ENCODE measurements at regions not wholly inside any gene's neighbourhood (a gene's known extent, or its start where the extent isn't known, plus 50 kb on each side); places are given as distances from the start of the nearest gene placed in this dataset.

GRCh38 chr2:104025295-104025694 lies 828.6 kb upstream of the POU3F3 start:
- Histone ChIP-seq H3K27ac (ENCODE audit: low read depth, low read length) (no peak overlapping the region), H3K4me3 (ENCODE audit: low read length) (no peak overlapping the region), H3K27me3 (ENCODE audit: control insufficient read depth, insufficient read depth, low read length) (no peaks in the 10 kb centered on the region), H3K9ac (ENCODE audit: low read length) (no peak overlapping the region), H3K36me3 (ENCODE audit: control insufficient read depth, insufficient read depth, low read length) (no peaks in the 10 kb centered on the region), H3K4me1 (ENCODE audit: control insufficient read depth, insufficient read depth, low read length) (no peaks in the 10 kb centered on the region)

- Histone ChIP-seq H3K27me3 (ENCODE audit: control insufficient read depth, insufficient read depth, low read length) (no peaks in the 10 kb centered on the region), H3K9ac (ENCODE audit: low read length) (no peak overlapping the region), H3K4me3 (ENCODE audit: low read length) (no peak overlapping the region), H3K27ac (ENCODE audit: low read depth, low read length) (no peak overlapping the region), H3K36me3 (ENCODE audit: control insufficient read depth, insufficient read depth, low read length) (no peaks in the 10 kb centered on the region), H3K4me1 (ENCODE audit: control insufficient read depth, insufficient read depth, low read length) (no peaks in the 10 kb centered on the region)
Observed at GRCh38 chr2:104026725-104027124, 827.2 kb upstream of the POU3F3 start.

GRCh38 chr2:104027321-104027720 lies 826.6 kb upstream of the POU3F3 start:
- no peaks in the 10 kb centered on the region for H3K27me3 ChIP-seq (ENCODE audit: control insufficient read depth, insufficient read depth, low read length)

GRCh38 chr2:104028061-104028460 lies 825.9 kb upstream of the POU3F3 start:
- H3K4me3 ChIP-seq (ENCODE audit: low read length): no peak overlapping the region
- no peaks in the 10 kb centered on the region for H3K4me1 ChIP-seq (ENCODE audit: control insufficient read depth, insufficient read depth, low read length)
- no peaks in the 10 kb centered on the region for H3K36me3 ChIP-seq (ENCODE audit: control insufficient read depth, insufficient read depth, low read length)
- H3K27ac ChIP-seq (ENCODE audit: low read depth, low read length): no peak overlapping the region
- H3K9ac ChIP-seq (ENCODE audit: low read length): no peak overlapping the region
- no peaks in the 10 kb centered on the region for H3K27me3 ChIP-seq (ENCODE audit: control insufficient read depth, insufficient read depth, low read length)

More at GRCh38 chr2:104027321-104027720, 826.6 kb upstream of the POU3F3 start:
- H3K9ac ChIP-seq (ENCODE audit: low read length): no peak overlapping the region
- H3K36me3 ChIP-seq (ENCODE audit: control insufficient read depth, insufficient read depth, low read length): no peaks in the 10 kb centered on the region
- no peak overlapping the region for H3K4me3 ChIP-seq (ENCODE audit: low read length)
- H3K27ac ChIP-seq (ENCODE audit: low read depth, low read length): no peak overlapping the region
- no peaks in the 10 kb centered on the region for H3K4me1 ChIP-seq (ENCODE audit: control insufficient read depth, insufficient read depth, low read length)

GRCh38 chr2:104033399-104033798 lies 820.5 kb upstream of the POU3F3 start:
- Histone ChIP-seq H3K27ac (ENCODE audit: low read depth, low read length) (no peak overlapping the region), H3K36me3 (ENCODE audit: control insufficient read depth, insufficient read depth, low read length) (no peaks in the 10 kb centered on the region), H3K9ac (ENCODE audit: low read length) (no peak overlapping the region), H3K27me3 (ENCODE audit: control insufficient read depth, insufficient read depth, low read length) (no peaks in the 10 kb centered on the region), H3K4me1 (ENCODE audit: control insufficient read depth, insufficient read depth, low read length) (no peaks in the 10 kb centered on the region), H3K4me3 (ENCODE audit: low read length) (no peak overlapping the region)

- Histone ChIP-seq H3K27ac (ENCODE audit: low read depth, low read length) (no peak overlapping the region), H3K9ac (ENCODE audit: low read length) (no peak overlapping the region), H3K27me3 (ENCODE audit: control insufficient read depth, insufficient read depth, low read length) (no peaks in the 10 kb centered on the region), H3K4me1 (ENCODE audit: control insufficient read depth, insufficient read depth, low read length) (no peaks in the 10 kb centered on the region), H3K36me3 (ENCODE audit: control insufficient read depth, insufficient read depth, low read length) (no peaks in the 10 kb centered on the region), H3K4me3 (ENCODE audit: low read length) (no peak overlapping the region)
Observed at GRCh38 chr2:104040771-104041170, 813.1 kb upstream of the POU3F3 start.

- H3K27ac ChIP-seq (ENCODE audit: low read depth, low read length): no peak overlapping the region
- no peak overlapping the region for H3K9ac ChIP-seq (ENCODE audit: low read length)
- H3K4me3 ChIP-seq (ENCODE audit: low read length): no peak overlapping the region
- no peaks in the 10 kb centered on the region for H3K36me3 ChIP-seq (ENCODE audit: control insufficient read depth, insufficient read depth, low read length)
- H3K27me3 ChIP-seq (ENCODE audit: control insufficient read depth, insufficient read depth, low read length): no peaks in the 10 kb centered on the region
- H3K4me1 ChIP-seq (ENCODE audit: control insufficient read depth, insufficient read depth, low read length): no peaks in the 10 kb centered on the region
Observed at GRCh38 chr2:104041351-104041750, 812.6 kb upstream of the POU3F3 start.

GRCh38 chr2:104043864-104044263 lies 810.1 kb upstream of the POU3F3 start:
- Histone ChIP-seq H3K9ac (ENCODE audit: low read length) (no peak overlapping the region), H3K36me3 (ENCODE audit: control insufficient read depth, insufficient read depth, low read length) (no peaks in the 10 kb centered on the region), H3K4me3 (ENCODE audit: low read length) (no peak overlapping the region), H3K27ac (ENCODE audit: low read depth, low read length) (no peak overlapping the region), H3K27me3 (ENCODE audit: control insufficient read depth, insufficient read depth, low read length) (no peaks in the 10 kb centered on the region), H3K4me1 (ENCODE audit: control insufficient read depth, insufficient read depth, low read length) (no peaks in the 10 kb centered on the region)

GRCh38 chr2:104045071-104045470 lies 808.8 kb upstream of the POU3F3 start:
- no peaks in the 10 kb centered on the region for H3K27me3 ChIP-seq (ENCODE audit: control insufficient read depth, insufficient read depth, low read length)
- no peaks in the 10 kb centered on the region for H3K4me1 ChIP-seq (ENCODE audit: control insufficient read depth, insufficient read depth, low read length)
- H3K27ac ChIP-seq (ENCODE audit: low read depth, low read length): no peak overlapping the region
- H3K9ac ChIP-seq (ENCODE audit: low read length): no peak overlapping the region
- H3K4me3 ChIP-seq (ENCODE audit: low read length): no peak overlapping the region
- no peaks in the 10 kb centered on the region for H3K36me3 ChIP-seq (ENCODE audit: control insufficient read depth, insufficient read depth, low read length)

GRCh38 chr2:104046466-104046865 lies 807.4 kb upstream of the POU3F3 start:
- no peak overlapping the region for H3K27ac ChIP-seq (ENCODE audit: low read depth, low read length)
- no peaks in the 10 kb centered on the region for H3K27me3 ChIP-seq (ENCODE audit: control insufficient read depth, insufficient read depth, low read length)
- H3K36me3 ChIP-seq (ENCODE audit: control insufficient read depth, insufficient read depth, low read length): no peaks in the 10 kb centered on the region
- H3K4me3 ChIP-seq (ENCODE audit: low read length): no peak overlapping the region
- no peaks in the 10 kb centered on the region for H3K4me1 ChIP-seq (ENCODE audit: control insufficient read depth, insufficient read depth, low read length)
- no peak overlapping the region for H3K9ac ChIP-seq (ENCODE audit: low read length)

- Histone ChIP-seq H3K9ac (ENCODE audit: low read length) (no peak overlapping the region), H3K36me3 (ENCODE audit: control insufficient read depth, insufficient read depth, low read length) (no peaks in the 10 kb centered on the region), H3K27ac (ENCODE audit: low read depth, low read length) (no peak overlapping the region), H3K27me3 (ENCODE audit: control insufficient read depth, insufficient read depth, low read length) (no peaks in the 10 kb centered on the region), H3K4me3 (ENCODE audit: low read length) (no peak overlapping the region), H3K4me1 (ENCODE audit: control insufficient read depth, insufficient read depth, low read length) (no peaks in the 10 kb centered on the region)
Observed at GRCh38 chr2:104047516-104047915, 806.4 kb upstream of the POU3F3 start.

GRCh38 chr2:104049438-104049837 lies 804.5 kb upstream of the POU3F3 start:
- H3K27me3 ChIP-seq (ENCODE audit: control insufficient read depth, insufficient read depth, low read length): no peaks in the 10 kb centered on the region
- no peak overlapping the region for H3K4me3 ChIP-seq (ENCODE audit: low read length)

GRCh38 chr2:104049981-104050380 lies 803.9 kb upstream of the POU3F3 start:
- Histone ChIP-seq H3K4me1 (ENCODE audit: control insufficient read depth, insufficient read depth, low read length) (no peaks in the 10 kb centered on the region), H3K36me3 (ENCODE audit: control insufficient read depth, insufficient read depth, low read length) (no peaks in the 10 kb centered on the region), H3K9ac (ENCODE audit: low read length) (no peak overlapping the region), H3K27ac (ENCODE audit: low read depth, low read length) (no peak overlapping the region), H3K27me3 (ENCODE audit: control insufficient read depth, insufficient read depth, low read length) (no peaks in the 10 kb centered on the region), H3K4me3 (ENCODE audit: low read length) (no peak overlapping the region)

More at GRCh38 chr2:104049438-104049837, 804.5 kb upstream of the POU3F3 start:
- no peak overlapping the region for H3K9ac ChIP-seq (ENCODE audit: low read length)
- H3K36me3 ChIP-seq (ENCODE audit: control insufficient read depth, insufficient read depth, low read length): no peaks in the 10 kb centered on the region
- H3K4me1 ChIP-seq (ENCODE audit: control insufficient read depth, insufficient read depth, low read length): no peaks in the 10 kb centered on the region
- no peak overlapping the region for H3K27ac ChIP-seq (ENCODE audit: low read depth, low read length)
